ENCODE measurements at regions not wholly inside any gene's neighbourhood (a gene's known extent, or its start where the extent isn't known, plus 50 kb on each side); places are given as distances from the start of the nearest gene placed in this dataset.
"Not testable (repeated sequence)": the region's sequence is repeated elsewhere in the genome, so short reads cannot be mapped to it uniquely, and the experiment has no call there.

GRCh38 chr22:22731374-22731676 lies 86.9 kb downstream of the GGTLC2 start:
- peaks cover 9% of the 10 kb centered on the region for H3K4me1 ChIP-seq (ENCODE audit: low read depth, poor library complexity, severe bottlenecking)
- H3K79me2 ChIP-seq (ENCODE audit: insufficient read depth, low read depth) = no peaks in the 10 kb centered on the region
- no peaks in the 10 kb centered on the region for H4K20me1 ChIP-seq (ENCODE audit: insufficient read depth)
- no peaks in the 10 kb centered on the region for H3K27me3 ChIP-seq (ENCODE audit: insufficient read depth, low read depth)
- H2AFZ ChIP-seq (ENCODE audit: low read depth) = no peak overlapping the region
- no peaks in the 10 kb centered on the region for H3K36me3 ChIP-seq (ENCODE audit: insufficient read depth)
- no peak overlapping the region for H3K9ac ChIP-seq
- TF ChIP-seq CTCF (conservative IDR thresholded peaks at IDR 0.05; ENCODE audit: low read depth, low read length) = no peak
- H3K4me2 ChIP-seq = no peak overlapping the region
- H3K27ac ChIP-seq = no peak overlapping the region
- H3K4me3 ChIP-seq (IDR thresholded peaks at IDR 0.05; ENCODE audit: insufficient read depth, low read depth, low read length) = no peak overlapping the region

GRCh38 chr22:22733006-22733405 lies 88.6 kb downstream of the GGTLC2 start:
- not testable (repeated sequence) for H3K4me3 ChIP-seq (IDR thresholded peaks at IDR 0.05; ENCODE audit: insufficient read depth, low read depth, low read length); H3K27ac ChIP-seq; H2AFZ ChIP-seq (ENCODE audit: low read depth); H3K9ac ChIP-seq; H3K4me2 ChIP-seq; H3K79me2 ChIP-seq (ENCODE audit: insufficient read depth, low read depth); H4K20me1 ChIP-seq (ENCODE audit: insufficient read depth); H3K27me3 ChIP-seq (ENCODE audit: insufficient read depth, low read depth); H3K4me1 ChIP-seq (ENCODE audit: low read depth, poor library complexity, severe bottlenecking); H3K36me3 ChIP-seq (ENCODE audit: insufficient read depth)

DNA sequence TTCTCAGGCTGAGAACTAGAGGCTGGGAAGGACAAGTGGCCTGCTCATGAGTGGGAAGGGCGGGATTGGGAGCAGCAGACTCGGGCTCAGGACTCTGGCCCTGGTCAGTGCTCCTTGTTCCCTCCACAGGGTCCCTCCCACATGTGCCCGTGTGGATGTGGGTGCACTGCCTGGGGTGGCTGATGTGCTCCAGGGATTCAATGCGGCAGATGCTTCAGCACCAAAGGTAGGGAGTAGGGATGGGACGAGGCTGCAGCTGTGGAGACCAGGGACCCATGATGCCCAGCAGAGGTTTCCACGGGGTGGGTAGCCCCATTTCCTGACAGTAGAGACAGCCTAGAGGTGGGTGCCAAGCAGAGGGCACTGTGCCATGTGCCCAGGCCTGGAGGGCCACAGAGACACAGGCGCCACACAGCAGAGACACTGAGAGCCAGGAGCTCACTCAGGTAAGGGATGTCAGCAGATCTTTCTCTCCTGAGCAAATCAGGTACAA lies 89.5 kb downstream of the GGTLC2 start:
- H3K4me1 ChIP-seq (ENCODE audit: low read depth, poor library complexity, severe bottlenecking) = peaks cover 9% of the 10 kb centered on the region
- no peaks in the 10 kb centered on the region for H4K20me1 ChIP-seq (ENCODE audit: insufficient read depth)
- no peak overlapping the region for H3K4me2 ChIP-seq
- no peaks in the 10 kb centered on the region for H3K27me3 ChIP-seq (ENCODE audit: insufficient read depth, low read depth)
- no peak overlapping the region for H3K4me3 ChIP-seq (IDR thresholded peaks at IDR 0.05; ENCODE audit: insufficient read depth, low read depth, low read length)
- H3K79me2 ChIP-seq (ENCODE audit: insufficient read depth, low read depth) = no peaks in the 10 kb centered on the region
- no peak overlapping the region for H2AFZ ChIP-seq (ENCODE audit: low read depth)
- TF ChIP-seq CTCF (conservative IDR thresholded peaks at IDR 0.05; ENCODE audit: low read depth, low read length) = no peak
- no peak overlapping the region for H3K9ac ChIP-seq
- H3K36me3 ChIP-seq (ENCODE audit: insufficient read depth) = no peaks in the 10 kb centered on the region
- no peak overlapping the region for H3K27ac ChIP-seq

DNA sequence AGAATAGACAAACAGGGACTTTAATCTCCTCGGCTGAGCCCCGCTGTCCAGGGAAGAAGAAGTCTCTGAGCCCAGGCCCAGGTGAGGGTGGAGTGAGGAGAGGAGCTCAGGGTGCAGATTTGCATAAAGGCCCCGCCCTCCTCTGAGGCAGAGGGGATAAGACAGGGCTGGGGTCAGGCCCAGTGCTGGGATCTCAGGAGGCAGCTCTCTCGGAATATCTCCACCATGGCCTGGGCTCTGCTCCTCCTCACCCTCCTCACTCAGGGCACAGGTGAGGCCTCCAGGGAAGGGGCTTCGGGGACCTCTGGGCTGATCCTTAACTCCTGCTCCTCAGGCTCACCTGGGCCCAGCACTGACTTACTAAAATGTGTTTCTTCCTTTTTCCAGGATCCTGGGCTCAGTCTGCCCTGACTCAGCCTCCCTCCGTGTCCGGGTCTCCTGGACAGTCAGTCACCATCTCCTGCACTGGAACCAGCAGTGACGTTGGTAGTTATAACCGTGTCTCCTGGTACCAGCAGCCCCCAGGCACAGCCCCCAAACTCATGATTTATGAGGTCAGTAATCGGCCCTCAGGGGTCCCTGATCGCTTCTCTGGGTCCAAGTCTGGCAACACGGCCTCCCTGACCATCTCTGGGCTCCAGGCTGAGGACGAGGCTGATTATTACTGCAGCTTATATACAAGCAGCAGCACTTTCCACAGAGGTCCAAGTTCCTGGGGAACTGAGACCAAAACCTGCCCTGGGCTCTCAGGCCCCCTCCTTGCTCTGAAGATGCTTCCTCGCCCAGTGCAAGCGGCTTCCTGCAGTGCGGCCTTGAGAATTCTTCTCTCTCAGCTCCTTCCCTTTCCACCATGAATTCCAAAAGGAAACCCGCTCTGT lies 90.2 kb downstream of the GGTLC2 start:
- H3K4me1 ChIP-seq (ENCODE audit: low read depth, poor library complexity, severe bottlenecking); H4K20me1 ChIP-seq (ENCODE audit: insufficient read depth); H3K27me3 ChIP-seq (ENCODE audit: insufficient read depth, low read depth); H3K27ac ChIP-seq; H3K4me2 ChIP-seq; H3K4me3 ChIP-seq (IDR thresholded peaks at IDR 0.05; ENCODE audit: insufficient read depth, low read depth, low read length); H3K36me3 ChIP-seq (ENCODE audit: insufficient read depth); H3K9ac ChIP-seq; H3K79me2 ChIP-seq (ENCODE audit: insufficient read depth, low read depth); H2AFZ ChIP-seq (ENCODE audit: low read depth): not testable (repeated sequence)

DNA sequence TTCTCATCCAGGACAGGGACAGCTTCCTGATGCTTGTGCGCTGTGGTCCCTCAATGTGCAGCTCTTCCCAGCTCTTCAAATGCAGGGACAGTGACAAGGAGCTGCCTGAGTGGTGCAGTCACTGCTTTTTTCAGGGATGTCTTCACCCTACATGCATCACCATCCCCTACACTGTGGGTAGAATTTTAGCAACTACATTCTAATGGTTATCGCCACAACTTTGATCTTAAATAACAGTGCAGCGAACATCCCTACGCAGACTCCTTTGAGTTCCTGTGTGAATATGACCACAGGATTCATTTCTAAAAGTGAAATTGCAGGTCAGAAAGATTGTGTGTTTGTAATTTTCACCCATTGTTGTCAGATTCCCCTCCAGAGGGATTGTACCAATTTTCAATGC lies 90.9 kb downstream of the GGTLC2 start:
- H3K9ac ChIP-seq; H3K4me3 ChIP-seq (IDR thresholded peaks at IDR 0.05; ENCODE audit: insufficient read depth, low read depth, low read length); H2AFZ ChIP-seq (ENCODE audit: low read depth); H3K36me3 ChIP-seq (ENCODE audit: insufficient read depth); H3K27ac ChIP-seq; H3K4me1 ChIP-seq (ENCODE audit: low read depth, poor library complexity, severe bottlenecking); H3K79me2 ChIP-seq (ENCODE audit: insufficient read depth, low read depth); H3K4me2 ChIP-seq; H4K20me1 ChIP-seq (ENCODE audit: insufficient read depth); H3K27me3 ChIP-seq (ENCODE audit: insufficient read depth, low read depth): not testable (repeated sequence)
